HCT116 (cell line): ENCODE measurements at regions not wholly inside any gene's neighbourhood (a gene's known extent, or its start where the extent isn't known, plus 50 kb on each side); places are given as distances from the start of the nearest gene placed in this dataset.

ENCODE experiments used
- ATAC-seq: fragments of 200-7000 bp; cut with Tn5 transposase; 2 replicates; pipeline ENCODE4 v1.9.1; 2020; ENCODE audit warnings: mild to moderate bottlenecking, moderate library complexity
- BruUV-seq: library from RNA; stranded (reverse); fragments of 400-500 nt; replicated peaks from 2 replicates; lab custom pipeline; 2021; lab: Mats Ljungman, UMichigan
- CTCF ChIA-PET: fragments of 300-600 bp; sonication (Branson Sonifier 250); formaldehyde crosslinking; loops from one replicate; lab custom pipeline; 2021; ENCODE audit warnings: antibody characterized with exemption; lab: Charles Lee
- POLR2A ChIA-PET: fragments of 300-600, 350-600 bp; sonication (Branson Sonifier 250); formaldehyde crosslinking; loops from one replicate; lab custom pipeline; 2021; ENCODE audit warnings: antibody characterized with exemption; lab: Charles Lee
- RAD21 ChIA-PET, 2 experiments: fragments of 300-600 bp; sonication (Branson Sonifier 250); formaldehyde crosslinking; loops; one replicate each; lab custom pipeline; 2023; ENCODE audit warnings: low total read pairs in 2 of 2; ENCODE audit not compliant: uncharacterized antibody in 2 of 2, unreplicated experiment in 2 of 2, low non-redundant PET in 1 of 2; lab: Charles Lee
- DNase-seq: peaks from one replicate; pipeline ENCODE4 v3.0.0-alpha.2; 2010; ENCODE audit warnings: low read depth, low spot score
- H2AFZ ChIP-seq: fragments of 200-600 bp; shearing (Covaris generic), sonication (generic); 2 replicates; pipeline ENCODE4 v1.6.1; 2017; ENCODE audit warnings: low read depth, mixed run types, mixed read lengths, antibody characterized with exemption, low read length; ENCODE audit not compliant: poor library complexity, severe bottlenecking
- H3K27ac ChIP-seq: 2 replicates; pipeline ENCODE4 v1.5.1; 2012; ENCODE audit warnings: low read depth, low read length
- H3K27me3 ChIP-seq: fragments of 200-600 bp; sonication (generic); 2 replicates; pipeline ENCODE4 v1.6.1; 2016; ENCODE audit warnings: mixed run types, low read length, mixed read lengths; ENCODE audit not compliant: insufficient read depth
- H3K36me3 ChIP-seq, 2 experiments: fragments of 200-500 bp in 1 of 2; fragments of 200-600 bp in 1 of 2; sonication (Bioruptor generic) in 1 of 2; sonication (generic) in 1 of 2; 2 replicates each; pipeline versions ENCODE4 v1.5.1 to v1.6.1; 2014 to 2016; ENCODE audit warnings: low read length in 2 of 2, inconsistent platforms in 1 of 2, mixed read lengths in 1 of 2, mixed run types in 1 of 2; ENCODE audit not compliant: insufficient read depth in 2 of 2, control insufficient read depth in 1 of 2
- H3K4me1 ChIP-seq, 2 experiments: fragments of 200-600 bp in 1 of 2; sonication (generic) in 1 of 2; 2 replicates each; pipeline versions ENCODE4 v1.5.1 to v1.6.1; 2012 to 2017; ENCODE audit warnings: low read length in 2 of 2, inconsistent platforms in 1 of 2, mild to moderate bottlenecking in 1 of 2, mixed read lengths in 1 of 2, mixed run types in 1 of 2, moderate library complexity in 1 of 2; ENCODE audit not compliant: insufficient read depth in 2 of 2, control insufficient read depth in 1 of 2
- H3K4me2 ChIP-seq: fragments of 200-600 bp; sonication (generic); 2 replicates; pipeline ENCODE4 v1.6.1; 2017; ENCODE audit warnings: mixed run types, low read length, mixed read lengths
- H3K4me3 ChIP-seq, 2 experiments: fragments of 200-600 bp in 1 of 2; sonication (generic) in 1 of 2; replicated peaks in 1 of 2; 2 replicates each; pipeline ENCODE4 v1.5.1; 2011 to 2016; ENCODE audit warnings: low read length in 2 of 2, control low read depth in 1 of 2, low read depth in 1 of 2, mild to moderate bottlenecking in 1 of 2, mixed read lengths in 1 of 2, mixed run types in 1 of 2
- H3K79me2 ChIP-seq: fragments of 200-600 bp; sonication (generic); 2 replicates; pipeline ENCODE4 v1.6.1; 2017; ENCODE audit warnings: mild to moderate bottlenecking, mixed run types, low read length, moderate library complexity, mixed read lengths; ENCODE audit not compliant: insufficient read depth
- H3K9ac ChIP-seq: fragments of 200-600 bp; sonication (generic); 2 replicates; pipeline ENCODE4 v1.6.1; 2016; ENCODE audit warnings: low read length, mixed read lengths
- H3K9me2 ChIP-seq: fragments of 200-600 bp; sonication (generic), shearing (Covaris generic); 2 replicates; pipeline ENCODE4 v1.6.1; 2017; ENCODE audit warnings: mixed run types, mild to moderate bottlenecking, moderate library complexity; ENCODE audit not compliant: insufficient read depth
- H3K9me3 ChIP-seq, 2 experiments: fragments of 200-500 bp in 1 of 2; fragments of 200-600 bp in 1 of 2; sonication (Bioruptor generic) in 1 of 2; sonication (generic) in 1 of 2; 2 replicates each; pipeline ENCODE4 v1.6.1; 2014 to 2017; ENCODE audit warnings: low read length in 2 of 2, mixed read lengths in 2 of 2, inconsistent platforms in 1 of 2, low read depth in 1 of 2, mild to moderate bottlenecking in 1 of 2, mixed run types in 1 of 2, moderate library complexity in 1 of 2; ENCODE audit not compliant: control insufficient read depth in 1 of 2, insufficient read depth in 1 of 2
- H4K20me1 ChIP-seq: fragments of 200-600 bp; sonication (generic), shearing (Covaris generic); 2 replicates; pipeline ENCODE4 v1.6.1; 2017; ENCODE audit warnings: mixed run types, mild to moderate bottlenecking, moderate library complexity; ENCODE audit not compliant: insufficient read depth
- CEBPB ChIP-seq: IDR thresholded peaks from 2 replicates; pipeline ENCODE4 v1.6.1; 2012; ENCODE audit warnings: low read depth
- CTCF ChIP-seq, 3 experiments: fragments of 200-600 bp in 1 of 3; sonication (generic) in 1 of 3; IDR thresholded peaks in 2 of 3; conservative IDR thresholded peaks in 1 of 3; 2 replicates each; pipeline ENCODE4 v1.5.1; 2012 to 2017; ENCODE audit warnings: low read depth in 2 of 3, low read length in 2 of 3, antibody characterized with exemption in 1 of 3, borderline replicate concordance in 1 of 3, control low read depth in 1 of 3, mild to moderate bottlenecking in 1 of 3, mixed read lengths in 1 of 3, mixed run types in 1 of 3, moderate library complexity in 1 of 3; ENCODE audit not compliant: insufficient read depth in 1 of 3
- EGR1 ChIP-seq: IDR thresholded peaks from 2 replicates; pipeline ENCODE4 v1.6.1; 2012; ENCODE audit warnings: low read depth
- ELF1 ChIP-seq: IDR thresholded peaks from 2 replicates; pipeline ENCODE4 v1.6.1; 2012; ENCODE audit warnings: low read depth, borderline replicate concordance
- EZH2 ChIP-seq: fragments of 200-600 bp; sonication (generic); IDR thresholded peaks from 2 replicates; pipeline ENCODE4 v1.6.1; 2017; ENCODE audit warnings: antibody characterized with exemption, mixed run types
- EZH2phosphoT487 ChIP-seq: fragments of 200-600 bp; IDR thresholded peaks from 2 replicates; pipeline ENCODE4 v1.6.1; 2018; ENCODE audit warnings: antibody characterized with exemption, borderline replicate concordance
- FOSL1 ChIP-seq: IDR thresholded peaks from 2 replicates; pipeline ENCODE4 v1.6.1; 2012; ENCODE audit warnings: low read depth
- JUND ChIP-seq: IDR thresholded peaks from 2 replicates; pipeline ENCODE4 v1.6.1; 2012
- MAX ChIP-seq: IDR thresholded peaks from 2 replicates; pipeline ENCODE4 v1.6.1; 2012
- POLR2A ChIP-seq: IDR thresholded peaks from 2 replicates; pipeline ENCODE4 v1.7.0; 2011; ENCODE audit warnings: borderline replicate concordance; ENCODE audit not compliant: insufficient read depth, insufficient read length; ENCODE audit errors: extremely low read depth
- POLR2AphosphoS5 ChIP-seq: IDR thresholded peaks from 2 replicates; pipeline ENCODE4 v1.6.1; 2011; ENCODE audit warnings: mild to moderate bottlenecking, low read depth, low read length, moderate library complexity
- RAD21 ChIP-seq: IDR thresholded peaks from 2 replicates; pipeline ENCODE4 v1.6.1; 2012; ENCODE audit warnings: low read depth, mild to moderate bottlenecking
- SIN3A ChIP-seq: IDR thresholded peaks from 2 replicates; pipeline ENCODE4 v1.6.1; 2012; ENCODE audit warnings: low read depth
- SP1 ChIP-seq: IDR thresholded peaks from 2 replicates; pipeline ENCODE4 v1.6.1; 2012; ENCODE audit warnings: low read depth
- SRF ChIP-seq: IDR thresholded peaks from 2 replicates; pipeline ENCODE4 v1.6.1; 2012; ENCODE audit warnings: low read depth
- ZFX ChIP-seq: fragments of 450-650 bp; IDR thresholded peaks from 2 replicates; pipeline ENCODE4 v1.6.1; 2017
- intact Hi-C: fragments of 100-400 bp; cut with micrococcal nuclease; formaldehyde crosslinking; loops from 2 replicates; pipeline ENCODE4 v1.10.0; 2022
- TF ChIP-seq, protein P1 (sequence below): IDR thresholded peaks from 2 replicates; pipeline ENCODE4 v1.6.1; 2011; ENCODE audit warnings: mild to moderate bottlenecking, low read length, moderate library complexity; ENCODE audit not compliant: insufficient replicate concordance; ENCODE audit errors: extremely low read depth
- TF ChIP-seq, protein P2 (sequence below): IDR thresholded peaks from 2 replicates; pipeline ENCODE4 v1.6.1; 2012; ENCODE audit warnings: low read depth

DNA sequence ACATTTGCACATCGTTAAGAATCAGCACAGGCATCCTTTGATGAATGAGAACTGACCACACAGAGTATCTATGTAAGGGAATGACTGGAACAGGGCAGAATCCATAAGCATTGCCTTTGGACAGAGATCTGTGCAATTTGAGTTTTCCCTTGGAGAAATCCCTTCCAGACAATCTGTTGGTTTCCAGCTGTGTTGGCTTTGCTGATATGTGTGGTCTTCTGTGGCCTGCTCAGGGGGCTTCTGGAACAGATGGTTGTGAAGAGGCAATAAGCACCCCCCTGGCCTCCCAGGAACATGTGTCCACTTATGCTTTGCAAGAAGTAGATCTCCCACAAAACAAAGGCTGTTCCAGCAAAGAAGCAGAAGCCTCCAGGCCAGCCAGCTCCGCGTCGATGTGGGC is 111.4 kb upstream of the TMEM132C start:
- H4K20me1 ChIP-seq = no peaks in the 10 kb centered on the region
- intact Hi-C loops = no loop called here
- ATAC-seq (no peak), DNase-seq (no peak)
- TF ChIP-seq EGR1 = no peak
- no peak for TF ChIP-seq SRF
- TF ChIP-seq RAD21 = no peak
- TF ChIP-seq CEBPB = no peak
- no peak for TF ChIP-seq JUND
- TF ChIP-seq, protein P1, sequence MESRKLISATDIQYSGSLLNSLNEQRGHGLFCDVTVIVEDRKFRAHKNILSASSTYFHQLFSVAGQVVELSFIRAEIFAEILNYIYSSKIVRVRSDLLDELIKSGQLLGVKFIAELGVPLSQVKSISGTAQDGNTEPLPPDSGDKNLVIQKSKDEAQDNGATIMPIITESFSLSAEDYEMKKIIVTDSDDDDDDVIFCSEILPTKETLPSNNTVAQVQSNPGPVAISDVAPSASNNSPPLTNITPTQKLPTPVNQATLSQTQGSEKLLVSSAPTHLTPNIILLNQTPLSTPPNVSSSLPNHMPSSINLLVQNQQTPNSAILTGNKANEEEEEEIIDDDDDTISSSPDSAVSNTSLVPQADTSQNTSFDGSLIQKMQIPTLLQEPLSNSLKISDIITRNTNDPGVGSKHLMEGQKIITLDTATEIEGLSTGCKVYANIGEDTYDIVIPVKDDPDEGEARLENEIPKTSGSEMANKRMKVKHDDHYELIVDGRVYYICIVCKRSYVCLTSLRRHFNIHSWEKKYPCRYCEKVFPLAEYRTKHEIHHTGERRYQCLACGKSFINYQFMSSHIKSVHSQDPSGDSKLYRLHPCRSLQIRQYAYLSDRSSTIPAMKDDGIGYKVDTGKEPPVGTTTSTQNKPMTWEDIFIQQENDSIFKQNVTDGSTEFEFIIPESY = no peak
- no peak for TF ChIP-seq ELF1
- TF ChIP-seq CTCF (IDR thresholded peaks at IDR 0.05 in 2 of 3, conservative IDR thresholded peaks at IDR 0.05 in 1 of 3; ENCODE audit: borderline replicate concordance in 1 of 3, insufficient read depth in 1 of 3, low read depth in 2 of 3, low read length in 2 of 3) = no peak
- TF ChIP-seq EZH2 = no peak
- TF ChIP-seq EZH2phosphoT487 = no peak
- no peak for TF ChIP-seq SIN3A
- TF ChIP-seq POLR2A = no peak
- no peak for TF ChIP-seq MAX
- TF ChIP-seq, protein P2, sequence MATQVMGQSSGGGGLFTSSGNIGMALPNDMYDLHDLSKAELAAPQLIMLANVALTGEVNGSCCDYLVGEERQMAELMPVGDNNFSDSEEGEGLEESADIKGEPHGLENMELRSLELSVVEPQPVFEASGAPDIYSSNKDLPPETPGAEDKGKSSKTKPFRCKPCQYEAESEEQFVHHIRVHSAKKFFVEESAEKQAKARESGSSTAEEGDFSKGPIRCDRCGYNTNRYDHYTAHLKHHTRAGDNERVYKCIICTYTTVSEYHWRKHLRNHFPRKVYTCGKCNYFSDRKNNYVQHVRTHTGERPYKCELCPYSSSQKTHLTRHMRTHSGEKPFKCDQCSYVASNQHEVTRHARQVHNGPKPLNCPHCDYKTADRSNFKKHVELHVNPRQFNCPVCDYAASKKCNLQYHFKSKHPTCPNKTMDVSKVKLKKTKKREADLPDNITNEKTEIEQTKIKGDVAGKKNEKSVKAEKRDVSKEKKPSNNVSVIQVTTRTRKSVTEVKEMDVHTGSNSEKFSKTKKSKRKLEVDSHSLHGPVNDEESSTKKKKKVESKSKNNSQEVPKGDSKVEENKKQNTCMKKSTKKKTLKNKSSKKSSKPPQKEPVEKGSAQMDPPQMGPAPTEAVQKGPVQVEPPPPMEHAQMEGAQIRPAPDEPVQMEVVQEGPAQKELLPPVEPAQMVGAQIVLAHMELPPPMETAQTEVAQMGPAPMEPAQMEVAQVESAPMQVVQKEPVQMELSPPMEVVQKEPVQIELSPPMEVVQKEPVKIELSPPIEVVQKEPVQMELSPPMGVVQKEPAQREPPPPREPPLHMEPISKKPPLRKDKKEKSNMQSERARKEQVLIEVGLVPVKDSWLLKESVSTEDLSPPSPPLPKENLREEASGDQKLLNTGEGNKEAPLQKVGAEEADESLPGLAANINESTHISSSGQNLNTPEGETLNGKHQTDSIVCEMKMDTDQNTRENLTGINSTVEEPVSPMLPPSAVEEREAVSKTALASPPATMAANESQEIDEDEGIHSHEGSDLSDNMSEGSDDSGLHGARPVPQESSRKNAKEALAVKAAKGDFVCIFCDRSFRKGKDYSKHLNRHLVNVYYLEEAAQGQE = no peak
- no peak for TF ChIP-seq FOSL1
- TF ChIP-seq POLR2AphosphoS5 = no peak
- TF ChIP-seq SP1 = no peak
- no peak for TF ChIP-seq ZFX
- ChIA-PET POLR2A (no interaction called here), CTCF (no interaction called here), RAD21 (no interaction called here)
- no TSS peak for BruUV-seq
- no peaks in the 10 kb centered on the region for H3K9me2 ChIP-seq
- no peak overlapping the region for H3K4me2 ChIP-seq
- no peak overlapping the region for H3K4me3 ChIP-seq
- H3K36me3 ChIP-seq = no peaks in the 10 kb centered on the region
- H3K79me2 ChIP-seq = no peaks in the 10 kb centered on the region
- no peak overlapping the region for H3K27ac ChIP-seq
- H2AFZ ChIP-seq = no peak overlapping the region
- H3K27me3 ChIP-seq = no peaks in the 10 kb centered on the region
- H3K9me3 ChIP-seq = peaks cover 7 to 22% of the 10 kb centered on the region in 2 experiments; a peak in 2 of 4 replicates
- H3K9ac ChIP-seq = no peak overlapping the region
- no peaks in the 10 kb centered on the region for H3K4me1 ChIP-seq
